Endothelial cell of umbilical vein (primary cell): ENCODE measurements at regions not wholly inside any gene's neighbourhood (a gene's known extent, or its start where the extent isn't known, plus 50 kb on each side); places are given as distances from the start of the nearest gene placed in this dataset.

Experiments
- BruUV-seq: library from RNA; stranded (reverse); fragments of 400-500 nt; replicated peaks from 2 replicates; lab custom pipeline; 2021; lab: Mats Ljungman, UMichigan
- CTCF ChIA-PET: fragments of 300-600, 350-600 bp; sonication (Branson Sonifier 250); formaldehyde crosslinking; loops from one replicate; lab custom pipeline; 2021; ENCODE audit warnings: antibody characterized with exemption, inconsistent platforms; lab: Charles Lee
- POLR2A ChIA-PET: fragments of 300-600, 350-600 bp; sonication (Branson Sonifier 250); formaldehyde crosslinking; loops from one replicate; lab custom pipeline; 2021; ENCODE audit warnings: antibody characterized with exemption, inconsistent platforms; lab: Charles Lee
- DNase-seq: peaks from one replicate; pipeline ENCODE4 v3.0.0-alpha.2; 2011; ENCODE audit warnings: low read depth, low spot score
- FAIRE-seq: peaks from 2 replicates; lab custom pipeline; 2011; peaks lifted over from hg19 to GRCh38; lab: Jason Lieb, UNC
- H2AFZ ChIP-seq: 2 replicates; pipeline ENCODE4 v1.6.0; 2012; ENCODE audit warnings: low read depth, low read length, control low read depth, inconsistent platforms
- H3K27ac ChIP-seq: 2 replicates; pipeline ENCODE4 v1.5.1; 2011; ENCODE audit warnings: low read depth, mild to moderate bottlenecking, control low read depth, low read length, moderate library complexity; ENCODE audit not compliant: insufficient read depth
- H3K27me3 ChIP-seq, 2 experiments: 2 replicates each; pipeline versions ENCODE4 v1.6.0 to v1.6.1; 2011; ENCODE audit warnings: low read length in 2 of 2, mixed read lengths in 1 of 2; ENCODE audit not compliant: control insufficient read depth in 2 of 2, insufficient read depth in 2 of 2
- H3K36me3 ChIP-seq, 2 experiments: 2 replicates in 1 of 2; 3 replicates in 1 of 2; pipeline ENCODE4 v1.5.1; 2011; ENCODE audit warnings: low read length in 2 of 2, mild to moderate bottlenecking in 1 of 2, moderate library complexity in 1 of 2; ENCODE audit not compliant: control insufficient read depth in 2 of 2, insufficient read depth in 2 of 2; ENCODE audit errors: extremely low read depth in 1 of 2
- H3K4me1 ChIP-seq: 3 replicates; pipeline ENCODE4 v1.5.1; 2011; ENCODE audit warnings: mild to moderate bottlenecking, low read length; ENCODE audit not compliant: control insufficient read depth, insufficient read depth; ENCODE audit errors: extremely low read depth
- H3K4me2 ChIP-seq: 2 replicates; pipeline ENCODE4 v1.6.1; 2011; ENCODE audit warnings: low read length, control low read depth, mixed read lengths; ENCODE audit not compliant: insufficient read depth
- H3K4me3 ChIP-seq, 3 experiments: fragments of 200-600 bp in 1 of 3; sonication (generic), shearing (Covaris generic) in 1 of 3; replicated peaks in 1 of 3; 2 replicates each; pipeline ENCODE4 v1.5.1; 2011 to 2016; ENCODE audit warnings: control low read depth in 3 of 3, low read length in 3 of 3, mild to moderate bottlenecking in 2 of 3, inconsistent platforms in 1 of 3, low read depth in 1 of 3, moderate library complexity in 1 of 3; ENCODE audit not compliant: insufficient read depth in 1 of 3
- H3K79me2 ChIP-seq: 2 replicates; pipeline ENCODE4 v1.6.0; 2012; ENCODE audit warnings: low read length, inconsistent platforms; ENCODE audit not compliant: control insufficient read depth, insufficient read depth
- H3K9ac ChIP-seq: replicated peaks from 2 replicates; pipeline ENCODE3; 2011; ENCODE audit warnings: low read length, control low read depth; ENCODE audit not compliant: insufficient read depth; ENCODE audit errors: extremely low read depth
- H3K9me1 ChIP-seq: replicated peaks from 3 replicates; pipeline ENCODE4 v1.6.0; 2011; ENCODE audit warnings: mild to moderate bottlenecking, low read length; ENCODE audit not compliant: control insufficient read depth, insufficient read depth; ENCODE audit errors: extremely low read depth
- H3K9me3 ChIP-seq: replicated peaks from 2 replicates; pipeline ENCODE4 v1.5.1; 2012; ENCODE audit warnings: low read length, inconsistent platforms; ENCODE audit not compliant: control insufficient read depth, insufficient read depth
- H4K20me1 ChIP-seq: replicated peaks from 2 replicates; pipeline ENCODE3; 2011; ENCODE audit warnings: mild to moderate bottlenecking, low read length; ENCODE audit not compliant: control insufficient read depth, insufficient read depth; ENCODE audit errors: extremely low read depth
- CTCF ChIP-seq, 2 donors: IDR thresholded peaks; 1 replicate in 1 of 2; 2 replicates in 1 of 2; pipeline ENCODE4 v1.5.1; 2011; ENCODE audit warnings: low read length in 2 of 2, mild to moderate bottlenecking in 2 of 2, moderate library complexity in 2 of 2, control low read depth in 1 of 2, inconsistent platforms in 1 of 2, low read depth in 1 of 2; ENCODE audit not compliant: insufficient read depth in 1 of 2; ENCODE audit errors: extremely low read depth in 1 of 2
- EZH2 ChIP-seq: IDR thresholded peaks from 2 replicates; pipeline ENCODE4 v1.6.1; 2012; ENCODE audit warnings: borderline replicate concordance, low read depth, mild to moderate bottlenecking, moderate library complexity, low read length, inconsistent platforms; ENCODE audit not compliant: severe bottlenecking
- FOS ChIP-seq: IDR thresholded peaks from 2 replicates; pipeline ENCODE4 v1.6.1; 2011; ENCODE audit warnings: mild to moderate bottlenecking, low read length, moderate library complexity, borderline replicate concordance; ENCODE audit not compliant: insufficient read depth
- GATA2 ChIP-seq: IDR thresholded peaks from 2 replicates; pipeline ENCODE4 v1.7.0; 2011; ENCODE audit warnings: low read depth, mild to moderate bottlenecking, moderate library complexity, mixed read lengths, low read length; ENCODE audit not compliant: insufficient read length, insufficient read depth
- JUN ChIP-seq: IDR thresholded peaks from 2 replicates; pipeline ENCODE4 v1.6.1; 2011; ENCODE audit warnings: borderline replicate concordance, low read depth; ENCODE audit not compliant: insufficient read length, insufficient read depth
- MAX ChIP-seq: IDR thresholded peaks from 2 replicates; pipeline ENCODE4 v1.6.1; 2011; ENCODE audit not compliant: insufficient read depth, insufficient read length
- MYC ChIP-seq: IDR thresholded peaks from one replicate; pipeline ENCODE4 v1.6.1; 2011; ENCODE audit warnings: mild to moderate bottlenecking, low read depth, low read length
- POLR2A ChIP-seq: IDR thresholded peaks from 2 replicates; pipeline ENCODE4 v1.6.1; 2012; ENCODE audit warnings: low read depth, mild to moderate bottlenecking, control low read depth, low read length
- POLR2AphosphoS5 ChIP-seq: IDR thresholded peaks from 2 replicates; pipeline ENCODE4 v1.6.1; 2012; ENCODE audit warnings: low read depth, mild to moderate bottlenecking, control low read depth, low read length, moderate library complexity; ENCODE audit not compliant: insufficient read depth
- dilution Hi-C: fragments of 300-500 bp; cut with MboI; formaldehyde crosslinking; loops from one replicate; pipeline ENCODE4 v1.15.0; 2019; ENCODE audit warnings: low sequenced_read_pairs; ENCODE audit not compliant: extremely low pct_ligation_motif_present
- intact Hi-C: fragments of 100-400 bp; cut with micrococcal nuclease; formaldehyde crosslinking; loops from one replicate; pipeline ENCODE4 v1.10.0; 2022

DNA sequence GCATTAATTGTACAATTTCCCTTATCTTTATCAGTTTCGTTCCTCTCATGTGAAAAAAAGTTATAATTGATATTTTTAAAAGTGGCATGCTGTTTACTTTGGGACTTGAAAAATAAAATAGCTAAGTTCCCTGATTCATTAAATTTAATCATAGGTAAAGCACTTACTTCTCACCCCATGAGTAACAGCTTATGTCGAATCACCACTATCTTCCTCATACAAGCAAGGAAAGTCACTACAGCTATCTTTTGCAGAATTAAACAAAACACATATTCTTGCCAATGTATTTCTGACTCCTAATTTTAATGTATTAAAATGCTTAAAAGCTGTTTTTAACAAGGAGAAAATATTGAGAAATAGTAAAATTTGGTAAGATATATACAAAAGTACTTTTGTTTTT, 832.4 kb upstream of the PCDH10 start:
- H2AFZ ChIP-seq = no peak overlapping the region
- no peak overlapping the region for H3K4me3 ChIP-seq
- no peaks in the 10 kb centered on the region for H3K36me3 ChIP-seq
- ChIA-PET CTCF (interaction anchor here (0.9 to 1.5 kb wide), 2 partner anchors 16 to 20 kb away, joined by 3 to 4 read pairs; no protein-coding TSS in a partner anchor), POLR2A (no interaction called here)
- no peaks in the 10 kb centered on the region for H4K20me1 ChIP-seq
- no peak for FAIRE-seq
- no TSS peak for BruUV-seq
- intact Hi-C loops (no loop called here), dilution Hi-C loops (no loop called here)
- H3K79me2 ChIP-seq = no peaks in the 10 kb centered on the region
- H3K9me1 ChIP-seq = no peaks in the 10 kb centered on the region
- no peak overlapping the region for H3K9ac ChIP-seq
- no peak overlapping the region for H3K27ac ChIP-seq
- no peak overlapping the region for H3K4me2 ChIP-seq
- no peaks in the 10 kb centered on the region for H3K27me3 ChIP-seq
- no peak for DNase-seq
- H3K9me3 ChIP-seq = no peaks in the 10 kb centered on the region
- TF ChIP-seq EZH2 = no peak
- no peak for TF ChIP-seq JUN
- no peak for TF ChIP-seq MAX
- TF ChIP-seq GATA2 = no peak
- TF ChIP-seq MYC = no peak
- TF ChIP-seq POLR2AphosphoS5 = no peak
- TF ChIP-seq FOS = no peak
- TF ChIP-seq CTCF (IDR thresholded peaks at IDR 0.05; ENCODE audit: extremely low read depth in 1 of 2, insufficient read depth in 1 of 2, low read depth in 1 of 2, low read length in 2 of 2) = no peak
- no peak for TF ChIP-seq POLR2A
- H3K4me1 ChIP-seq = no peaks in the 10 kb centered on the region
